Suppressor macrophage treated with lipopolysaccharide for 4 hours (primary cell): ENCODE measurements at regions not wholly inside any gene's neighbourhood (a gene's known extent, or its start where the extent isn't known, plus 50 kb on each side); places are given as distances from the start of the nearest gene placed in this dataset.

Experiments used
- DNase-seq: peaks from one replicate; pipeline ENCODE4 v3.0.0-alpha.2; 2020

DNA sequence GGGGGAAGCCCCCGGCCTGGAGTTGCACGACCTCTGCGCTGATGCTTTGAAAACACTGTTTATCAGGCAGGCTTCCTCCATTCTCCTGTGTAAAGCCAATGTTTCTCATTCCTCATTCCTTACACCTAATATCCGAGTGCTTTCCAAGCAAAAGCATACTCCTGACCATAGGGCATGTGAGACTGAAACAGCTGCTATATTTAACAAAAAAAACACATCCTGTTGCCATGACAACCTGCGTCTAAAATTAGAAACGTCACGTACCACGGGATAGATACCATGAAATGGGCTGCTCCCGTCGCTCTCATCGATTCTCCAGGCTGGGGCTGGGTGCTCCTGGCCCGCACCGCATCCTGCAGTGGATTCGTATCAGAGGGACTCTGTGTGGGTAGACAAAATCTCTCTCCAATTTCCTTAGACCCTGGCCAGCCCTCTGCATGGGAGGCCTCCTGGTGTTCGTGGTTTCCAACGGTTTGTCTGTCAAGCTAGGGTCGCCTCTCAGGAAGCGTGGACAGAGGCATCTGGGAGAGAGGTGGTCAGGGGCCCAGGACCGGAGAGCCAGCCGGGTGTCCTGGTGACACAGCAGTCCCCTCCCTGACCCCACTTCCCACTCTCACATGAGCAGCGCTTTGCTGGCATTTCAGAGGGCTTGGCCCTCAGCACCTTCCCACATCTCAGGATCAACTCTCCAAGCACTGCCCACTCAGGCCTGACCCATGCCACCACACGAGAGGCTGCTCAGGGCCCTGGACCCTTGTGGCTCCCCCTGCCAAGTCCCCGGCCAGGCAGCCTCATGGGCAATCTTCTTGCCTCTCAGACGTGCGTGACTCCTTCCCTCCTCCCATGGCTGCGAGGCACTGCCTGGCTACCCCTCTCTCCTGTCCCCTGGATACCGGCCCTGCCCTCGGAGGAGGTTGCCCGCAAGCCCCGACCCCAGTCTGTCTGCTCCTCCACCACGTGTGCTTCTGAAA, 268.1 kb downstream of the NDUFA10 start:
- DNase-seq, result peak; percentile 51

DNA sequence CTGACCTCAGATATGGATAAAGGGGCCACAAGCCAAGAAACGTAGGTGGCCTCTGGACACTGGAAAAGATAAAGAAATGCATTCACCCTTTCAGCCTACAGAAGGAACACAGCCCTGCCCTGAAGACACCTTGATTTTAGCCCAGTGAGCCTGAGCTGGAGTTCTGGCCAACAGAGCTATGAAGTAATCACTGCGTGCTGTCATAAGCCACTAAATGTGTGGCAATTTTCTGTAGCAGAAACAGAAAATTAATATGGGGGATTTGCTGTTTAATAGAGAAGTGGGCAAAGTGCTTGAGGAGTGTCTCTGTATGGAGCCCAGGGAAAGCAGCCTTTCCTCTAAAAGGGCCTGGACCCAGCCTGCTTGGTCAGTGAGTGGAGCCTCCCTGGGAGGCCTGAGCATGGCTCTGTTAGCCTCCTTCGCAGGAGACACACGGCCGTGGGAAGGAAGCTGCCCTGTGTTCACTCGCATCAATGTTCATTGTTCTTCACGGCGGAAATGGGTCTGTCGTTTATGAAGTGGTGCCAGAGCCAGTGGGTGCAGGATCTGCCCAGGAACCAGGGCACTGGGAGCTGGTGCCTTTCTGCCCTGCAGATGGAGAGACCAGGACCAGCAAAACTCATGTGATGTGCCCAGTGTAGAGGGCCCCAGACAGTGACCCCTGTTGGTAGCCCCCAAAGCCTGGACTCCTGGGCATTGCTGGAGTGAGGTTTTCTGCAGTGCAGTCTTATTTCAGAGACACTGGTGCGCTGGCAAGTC, 268.9 kb downstream of the NDUFA10 start:
- DNase-seq, result peak; percentile 53

DNA sequence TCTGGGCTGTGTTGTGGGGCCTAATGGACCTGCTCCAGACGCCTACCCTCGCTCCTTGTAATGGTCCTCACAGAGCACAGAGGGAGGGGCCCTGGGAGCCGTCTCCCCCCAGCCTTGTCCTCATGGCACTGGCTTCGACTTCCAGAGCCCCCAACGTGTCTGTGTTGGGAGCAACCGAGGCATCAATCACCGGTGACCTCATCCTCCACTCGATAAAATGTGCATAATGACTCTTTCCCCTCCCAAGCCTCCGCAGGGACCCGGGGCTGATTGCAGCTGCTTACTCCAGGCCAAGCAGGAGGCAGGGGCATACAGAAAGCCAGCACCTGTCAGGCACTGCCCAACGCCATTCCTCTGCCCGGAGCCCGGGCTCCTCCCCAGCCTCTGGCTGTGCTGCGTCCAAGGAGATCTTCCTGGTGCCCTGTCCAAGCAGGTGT, 271.7 kb downstream of the NDUFA10 start:
- no peak for DNase-seq

DNA sequence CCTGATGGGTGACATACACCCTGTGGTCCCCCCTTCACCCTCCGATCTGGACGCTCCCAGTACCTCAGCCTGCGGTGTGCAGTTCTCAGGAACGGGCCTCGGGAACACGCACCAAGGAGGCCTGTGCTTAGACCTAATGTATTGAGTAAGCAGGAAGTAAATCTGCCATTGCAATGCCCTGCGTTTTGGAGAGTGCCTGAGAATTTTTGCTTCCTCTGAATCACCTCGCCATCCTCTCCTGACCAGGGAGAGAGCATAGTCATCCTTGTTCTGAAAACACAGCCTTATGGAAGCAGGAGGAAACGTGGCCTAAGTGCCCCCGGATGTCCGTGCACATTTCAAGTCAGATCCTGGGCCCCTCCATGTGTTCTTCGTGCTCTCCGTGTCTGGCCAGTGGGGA, 272.2 kb downstream of the NDUFA10 start:
- peak; percentile 40 for DNase-seq

DNA sequence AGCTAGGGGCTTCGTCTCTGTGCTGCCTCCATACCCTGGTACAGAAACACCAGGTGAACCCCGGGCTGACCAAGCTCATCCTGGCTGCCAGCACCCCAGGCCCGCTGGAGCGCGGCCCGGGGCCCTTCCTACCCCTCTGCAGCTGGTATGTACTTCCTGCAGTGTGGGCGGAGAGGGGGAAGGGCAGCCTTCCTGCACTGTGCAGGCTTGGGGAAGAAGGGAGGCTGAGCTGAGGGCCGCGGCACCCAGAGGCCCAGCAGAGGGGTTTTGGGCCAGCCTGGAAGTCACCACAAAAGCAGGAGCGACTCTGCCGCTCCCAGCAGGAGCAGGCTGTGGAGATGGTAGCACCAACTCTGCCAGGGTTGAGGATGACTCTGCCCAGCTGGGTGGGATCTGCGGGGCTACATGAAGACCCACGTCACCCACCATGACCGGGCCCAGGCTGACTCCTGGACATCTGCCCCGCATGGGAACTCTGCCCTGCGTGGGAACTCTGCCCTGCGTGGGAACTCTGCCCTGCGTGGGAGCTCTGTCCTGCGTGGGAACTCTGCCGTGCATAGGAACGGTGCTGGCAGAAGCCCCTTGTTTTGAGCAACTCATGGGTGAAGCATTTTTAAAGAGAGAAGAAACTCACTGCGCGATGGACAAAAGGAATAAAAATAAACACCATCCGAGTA, 273.3 kb downstream of the NDUFA10 start:
- DNase-seq, result peak; percentile 51

DNA sequence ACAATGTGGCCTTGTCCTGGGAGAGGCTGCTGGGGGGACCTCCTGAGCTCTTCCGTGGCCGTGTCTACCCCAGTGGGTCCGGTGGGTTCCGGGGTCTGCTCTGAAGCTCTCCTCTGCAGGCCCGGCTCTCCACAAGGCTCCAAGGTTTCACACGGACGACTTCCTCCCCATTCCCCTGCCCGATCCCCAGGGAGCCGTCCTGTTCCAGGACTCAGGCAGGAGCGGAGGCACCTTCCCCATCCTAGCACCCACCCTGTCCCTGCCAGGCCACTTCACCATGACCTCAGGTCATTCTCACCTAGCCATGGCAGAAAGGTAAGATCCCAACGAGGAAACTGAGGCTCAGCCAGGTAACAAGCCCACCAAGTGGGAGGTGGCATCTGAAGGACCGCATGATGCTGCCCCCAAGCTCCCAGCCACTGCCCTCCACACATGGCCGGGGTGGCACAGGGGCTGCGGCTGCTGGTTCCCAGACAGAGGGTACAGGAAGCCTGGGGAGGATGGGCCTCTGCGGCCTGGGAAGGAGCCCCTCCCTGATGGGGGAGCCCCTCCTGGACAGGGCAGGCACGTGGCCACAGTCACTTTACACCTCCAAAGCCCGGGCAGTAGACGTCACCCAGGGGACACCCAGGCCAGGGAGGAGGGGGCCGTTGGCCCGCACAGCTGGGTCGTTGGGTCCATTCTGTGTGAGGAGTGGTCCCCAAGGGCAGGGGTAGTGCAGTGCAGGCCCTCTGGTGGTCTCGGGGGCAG, 274.0 kb downstream of the NDUFA10 start:
- no peak for DNase-seq

DNA sequence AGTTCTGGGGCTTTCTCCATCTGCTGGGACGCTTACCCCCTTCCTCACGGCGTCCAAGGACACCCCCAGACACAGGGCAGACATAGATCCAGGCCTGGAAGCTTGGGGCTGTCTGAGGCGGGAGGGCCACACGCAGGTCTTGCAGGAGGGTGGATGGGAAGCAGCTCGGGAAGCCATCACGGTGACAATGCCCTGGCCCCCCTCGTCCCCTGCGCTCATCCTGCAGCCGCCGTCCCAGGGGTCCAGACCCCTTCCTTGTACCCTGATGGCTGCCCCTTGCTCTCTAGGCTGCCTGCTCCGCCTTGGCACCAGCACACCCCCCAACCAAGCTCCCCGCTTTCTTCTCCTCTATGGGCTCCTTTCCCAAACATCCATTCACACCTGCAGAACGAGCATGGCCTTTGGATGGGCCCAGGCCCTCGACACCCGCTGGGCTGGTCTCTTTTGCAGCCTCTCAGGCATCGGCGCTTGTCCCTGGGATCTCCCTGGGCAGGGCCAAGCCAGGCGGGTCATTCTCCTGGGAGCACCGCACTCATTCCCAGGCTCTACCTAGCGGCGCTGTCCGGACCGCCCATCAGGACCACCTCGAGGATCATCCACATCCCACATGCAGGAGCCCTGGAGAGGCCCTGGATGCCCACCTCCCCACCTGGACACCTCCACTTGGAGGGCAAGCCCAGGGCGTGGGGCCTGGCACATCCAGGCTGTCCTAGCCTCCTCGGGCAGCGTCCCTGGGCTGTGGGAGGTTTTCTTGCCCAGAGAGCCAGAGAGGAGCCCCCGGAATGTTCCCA, 274.9 kb downstream of the NDUFA10 start:
- no peak for DNase-seq

DNA sequence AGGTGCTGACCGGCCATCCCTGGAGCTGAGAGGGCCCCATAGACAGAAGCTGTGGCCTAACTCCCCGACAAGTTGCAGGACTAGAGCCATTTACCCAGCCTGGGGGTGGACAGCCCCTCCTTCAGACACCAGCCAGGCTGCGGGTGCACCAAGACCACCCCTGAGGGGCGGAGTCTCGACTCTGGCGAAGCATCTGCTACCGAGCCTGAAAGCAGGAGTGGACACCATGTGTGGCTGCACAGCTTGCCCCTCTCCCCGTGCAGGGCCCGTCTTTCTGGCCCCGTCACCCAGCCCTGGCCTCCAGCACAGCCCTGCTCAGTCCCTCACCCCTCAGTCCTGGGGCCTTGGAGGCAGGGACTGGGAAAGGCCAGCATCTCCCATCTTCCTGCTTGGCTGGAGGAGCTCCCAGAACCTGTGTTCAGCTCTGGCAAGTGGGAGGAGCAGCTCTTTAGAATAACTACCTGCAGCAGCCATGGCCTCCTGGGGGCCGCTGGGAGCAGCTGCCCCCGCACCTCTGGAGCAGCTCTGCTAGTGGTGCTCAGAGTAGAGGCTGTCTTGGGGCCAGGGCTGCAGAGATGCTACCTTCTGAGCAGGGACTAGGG, 275.8 kb downstream of the NDUFA10 start:
- DNase-seq, result no peak

DNA sequence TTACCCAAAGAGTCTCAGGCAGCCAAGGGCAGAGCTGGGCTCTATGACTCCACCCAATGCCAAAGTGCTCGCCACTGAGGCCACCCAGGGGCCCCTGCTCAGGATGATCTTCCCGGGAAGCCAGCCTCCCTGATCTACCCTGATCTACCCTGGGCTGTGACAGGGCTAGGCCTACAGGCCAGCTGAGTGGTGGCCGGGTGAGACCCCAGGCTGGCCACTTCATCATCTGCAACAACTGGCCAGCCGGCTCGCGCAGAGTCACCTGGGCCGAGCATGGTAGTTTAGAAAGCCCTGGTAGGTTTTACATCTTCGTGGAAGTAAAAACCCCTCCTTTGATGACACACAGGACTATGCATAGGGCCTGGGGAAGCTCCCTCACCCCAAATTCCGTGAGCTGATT, 276.3 kb downstream of the NDUFA10 start:
- no peak for DNase-seq

DNA sequence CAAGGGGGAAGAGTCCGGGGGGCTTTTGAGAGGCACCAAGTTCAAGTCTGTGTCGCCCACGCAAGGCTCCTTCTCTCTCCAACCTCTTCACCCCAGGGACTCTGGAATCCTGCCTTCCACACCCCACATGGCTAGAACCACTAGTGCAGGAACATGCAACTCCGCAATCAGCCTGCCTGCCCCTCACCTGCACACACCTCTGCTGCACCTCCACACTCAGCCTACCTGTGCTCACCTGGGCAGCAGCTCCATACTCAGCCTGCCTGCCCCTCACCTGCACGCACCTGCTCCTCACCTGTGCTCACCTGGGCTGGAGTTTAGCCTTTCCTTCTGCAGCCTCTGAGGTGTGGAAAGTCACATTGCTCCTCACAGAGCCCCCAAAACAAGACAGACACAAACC, 277.4 kb downstream of the NDUFA10 start:
- DNase-seq, result no peak

DNA sequence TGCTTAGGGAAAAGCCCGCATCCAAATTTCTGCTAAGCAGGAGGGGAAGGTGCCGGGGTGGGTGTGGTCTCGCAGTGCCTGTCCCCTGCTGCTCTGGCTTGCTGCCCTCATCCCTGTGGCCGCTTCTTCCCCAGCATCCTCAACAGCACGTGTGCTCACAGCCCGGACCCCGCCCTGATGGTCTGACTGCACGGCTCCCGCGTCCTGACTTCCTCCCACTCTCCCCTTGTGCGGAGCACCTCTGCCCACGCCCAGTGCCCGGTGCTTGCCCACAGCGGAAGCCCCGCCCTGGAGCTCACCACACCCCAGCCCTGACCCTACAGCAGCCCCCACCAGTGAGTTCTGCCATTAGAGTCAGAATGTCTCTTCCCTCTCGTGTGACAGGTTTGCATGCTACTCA, 277.9 kb downstream of the NDUFA10 start:
- peak; percentile 34 for DNase-seq

DNA sequence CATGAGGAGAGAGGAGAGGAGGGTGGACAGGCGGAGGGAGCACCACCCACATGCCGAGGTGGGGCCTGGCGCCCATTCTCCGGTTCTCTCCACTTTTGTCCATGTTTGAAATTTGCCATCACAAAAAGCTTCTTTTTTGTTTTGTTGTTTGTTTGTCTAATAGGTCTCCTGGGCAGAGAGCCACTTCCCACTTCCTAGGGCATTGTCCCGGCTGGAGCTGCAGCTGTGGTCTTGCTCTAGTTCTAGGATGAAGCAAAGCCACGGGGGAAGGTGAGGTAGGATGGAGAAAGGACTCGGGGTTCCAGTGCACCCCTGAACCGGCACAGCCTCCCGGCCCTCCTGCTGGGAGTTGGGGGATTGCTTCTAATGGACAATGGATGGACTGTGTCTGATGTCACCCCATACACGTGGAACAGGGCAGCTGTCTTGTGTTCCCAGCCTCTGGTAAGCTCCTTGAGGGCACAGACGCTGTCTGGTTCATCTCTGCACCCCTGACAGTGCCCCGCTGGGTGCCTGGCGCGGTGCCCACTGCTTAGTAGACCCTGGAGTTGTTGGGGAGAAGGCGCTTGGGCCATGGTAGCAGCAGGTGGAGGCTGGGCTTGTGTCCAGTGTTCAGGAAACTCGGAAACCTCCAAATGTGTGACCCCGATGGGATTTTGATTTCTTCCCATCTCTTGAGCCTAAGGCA, 278.4 kb downstream of the NDUFA10 start:
- DNase-seq, result no peak

DNA sequence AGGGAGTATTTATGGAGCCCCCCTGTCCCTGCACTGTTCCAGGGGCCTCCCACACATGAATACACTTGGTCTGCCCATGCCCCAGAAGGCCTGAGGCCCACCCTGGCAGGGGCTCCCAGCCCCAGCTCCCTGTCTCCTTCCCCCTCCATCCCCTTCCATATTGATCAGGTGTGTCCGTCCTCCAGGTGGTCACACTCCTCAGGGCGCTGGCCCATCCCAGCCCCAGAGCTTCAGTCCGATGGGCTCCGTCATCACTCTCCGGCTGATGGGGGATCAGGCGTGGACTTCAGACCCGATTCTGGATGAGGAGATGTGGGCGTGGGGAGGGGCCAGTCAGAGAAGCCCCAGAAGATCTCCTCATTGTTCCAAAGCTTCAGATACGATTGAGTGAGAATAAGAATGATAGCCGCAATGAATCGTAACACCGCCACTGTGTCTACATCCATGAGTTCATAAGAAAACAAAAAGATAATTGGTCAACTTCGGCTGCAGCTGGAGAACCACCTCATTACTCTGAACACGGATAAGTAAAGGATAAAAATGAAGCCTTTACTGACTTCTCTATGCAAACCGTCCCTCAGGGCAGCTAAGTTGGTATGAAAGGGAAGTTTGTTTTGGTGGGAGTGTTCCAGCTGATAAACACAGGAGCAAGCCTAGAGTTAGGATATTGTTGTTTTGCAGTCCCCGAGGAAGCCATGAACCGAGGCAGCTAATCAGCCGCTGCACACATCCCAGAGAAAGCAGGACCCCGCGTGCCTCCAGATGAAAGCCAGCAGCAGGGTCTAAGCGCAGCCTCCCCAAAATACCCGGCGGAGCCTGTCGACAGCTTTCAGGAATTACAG, 279.5 kb downstream of the NDUFA10 start:
- DNase-seq, result no peak

DNA sequence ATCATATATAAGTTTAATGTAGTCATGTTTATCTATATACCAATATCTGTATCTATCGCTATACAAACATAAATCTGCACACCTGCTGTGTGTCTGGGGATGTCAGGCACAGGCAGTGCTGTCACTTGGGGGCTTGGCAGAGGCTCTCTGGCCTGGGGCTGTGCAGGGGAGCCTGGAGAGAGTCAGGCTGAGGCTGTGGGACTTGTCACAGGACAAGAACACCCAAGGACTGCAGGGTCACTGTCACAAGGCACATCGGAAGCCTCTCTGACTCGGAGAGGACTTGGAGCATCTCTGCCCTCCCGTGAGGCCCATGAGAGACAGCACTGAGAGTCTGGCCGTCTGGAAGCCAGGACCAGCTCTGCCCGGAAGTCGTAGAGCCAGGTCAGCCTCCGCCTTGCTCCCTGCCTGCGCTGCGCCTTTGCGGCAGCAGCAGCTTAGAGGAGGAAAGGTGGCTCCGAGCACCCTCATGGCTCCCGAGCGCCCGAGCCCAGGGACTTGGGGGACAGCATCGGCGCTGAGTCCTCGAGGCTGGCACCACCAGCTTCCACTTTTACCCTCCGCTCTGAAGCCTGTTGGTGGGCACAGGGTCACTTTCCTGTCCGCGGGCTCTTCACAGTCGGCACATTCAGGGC, 280.3 kb downstream of the NDUFA10 start:
- no peak for DNase-seq

DNA sequence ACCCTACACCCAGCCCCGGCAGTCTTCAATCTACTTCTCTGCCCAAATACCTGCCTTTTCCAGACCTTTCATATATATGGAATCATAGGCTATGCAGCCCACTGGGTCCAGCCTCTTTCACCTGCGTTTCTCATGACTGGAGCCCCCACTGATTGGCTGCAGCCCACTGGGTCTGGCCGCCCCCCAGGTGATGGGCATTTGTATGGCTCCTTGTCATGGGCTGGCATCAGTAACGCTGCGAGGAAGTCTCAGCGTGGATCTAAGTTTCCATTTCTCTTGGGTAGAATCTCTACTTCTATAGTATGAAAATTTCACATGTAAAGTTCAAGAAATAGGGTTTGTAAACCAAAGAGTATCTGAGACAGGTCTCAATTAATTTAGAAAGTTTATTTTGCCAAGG, 281.9 kb downstream of the NDUFA10 start:
- no peak for DNase-seq

DNA sequence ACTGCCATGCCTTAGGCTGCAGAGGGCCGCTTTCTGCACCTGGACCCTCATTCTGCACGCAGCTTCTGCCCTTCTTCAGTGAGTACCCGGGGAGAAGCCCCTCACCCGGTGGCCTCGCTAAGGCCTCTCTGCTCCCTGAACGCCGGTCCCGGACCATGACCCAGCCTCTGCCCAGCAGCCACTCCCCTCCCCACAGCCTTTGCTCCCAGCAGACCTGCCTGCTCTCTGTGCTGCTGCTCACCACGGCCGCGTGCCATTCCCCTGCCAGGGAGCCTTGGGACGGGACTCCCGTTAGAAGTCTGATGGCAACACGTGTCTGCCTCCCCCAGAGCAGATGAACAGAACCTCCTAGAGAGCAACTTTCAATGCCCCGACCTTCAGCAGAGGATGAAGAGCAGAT, 282.8 kb downstream of the NDUFA10 start:
- DNase-seq, result no peak

DNA sequence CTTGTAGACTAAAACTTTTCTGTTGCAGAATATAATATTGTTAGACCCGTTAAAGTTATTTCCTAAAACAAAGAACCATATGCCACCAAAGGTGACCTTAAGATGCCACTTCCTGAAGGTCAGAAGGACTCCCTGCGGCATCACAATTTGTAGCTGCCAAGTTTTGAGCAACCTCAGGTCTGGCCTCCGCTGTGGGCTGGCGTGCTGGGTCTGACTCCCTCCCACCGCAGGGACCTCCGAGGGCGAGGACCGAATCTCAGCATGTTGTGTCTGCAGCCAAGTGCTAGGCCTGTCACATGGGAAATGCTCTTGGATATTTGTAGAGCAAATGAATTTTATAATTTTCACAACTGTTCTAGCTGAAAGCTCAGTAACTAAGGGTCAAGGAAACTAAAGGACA, 285.9 kb downstream of the NDUFA10 start:
- no peak for DNase-seq

DNA sequence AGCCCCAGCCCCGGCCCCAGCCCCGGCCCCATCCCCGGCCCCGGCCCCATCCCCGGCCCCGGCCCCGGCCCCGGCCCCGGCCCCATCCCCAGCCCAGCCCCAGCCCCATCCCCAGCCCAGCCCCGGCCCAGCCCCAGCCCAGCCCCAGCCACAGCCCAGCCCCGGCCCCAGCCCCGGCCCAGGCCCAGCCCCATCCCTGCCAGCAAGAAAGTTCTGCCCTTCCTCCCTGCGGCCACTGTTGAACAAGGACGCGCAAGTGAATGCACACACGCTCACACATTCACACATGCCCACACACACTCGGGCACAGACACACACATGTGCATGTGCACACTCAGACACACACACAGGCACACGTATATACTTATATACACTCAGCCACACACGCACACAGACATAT, 287.0 kb downstream of the NDUFA10 start:
- no peak for DNase-seq

DNA sequence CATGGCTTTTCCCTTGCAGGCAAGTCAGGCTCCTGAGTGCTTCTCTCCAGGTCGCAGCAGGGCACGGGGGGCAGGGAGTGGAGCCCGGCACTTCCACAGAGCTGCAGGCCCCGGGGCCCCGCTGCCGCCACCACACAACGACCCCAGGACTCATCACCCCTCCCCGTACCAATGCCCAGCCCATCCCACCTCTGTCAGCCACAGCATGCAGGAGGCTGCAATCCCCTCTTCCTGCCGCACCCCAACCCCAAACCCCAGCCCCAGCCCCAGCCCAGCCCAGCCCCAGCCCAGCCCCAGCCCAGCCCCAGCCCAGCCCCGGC, 288.0 kb downstream of the NDUFA10 start:
- no peak for DNase-seq
